Activated naive CD4-positive, alpha-beta T cell treated with anti-CD3 and anti-CD28 coated beads for 36 hours (primary cell): ENCODE measurements at regions not wholly inside any gene's neighbourhood (a gene's known extent, or its start where the extent isn't known, plus 50 kb on each side); places are given as distances from the start of the nearest gene placed in this dataset.

Source experiments
- CTCF ChIA-PET: fragments of 350-600 bp; sonication (Branson Sonifier 250); formaldehyde crosslinking; loops from one replicate; lab custom pipeline; 2021; ENCODE audit warnings: antibody characterized with exemption; lab: Charles Lee
- DNase-seq: peaks from one replicate; pipeline ENCODE4 v3.0.0-alpha.2; 2020
- H3K27ac Mint-ChIP-seq: one replicate; pipeline ENCODE4 v1.8.0; 2021; ENCODE audit warnings: mild to moderate bottlenecking, mixed read lengths
- H3K27me3 Mint-ChIP-seq: one replicate; pipeline ENCODE4 v1.8.0; 2021; ENCODE audit warnings: low read depth, mixed read lengths
- H3K36me3 Mint-ChIP-seq: one replicate; pipeline ENCODE4 v1.8.0; 2021; ENCODE audit warnings: low read depth, mixed read lengths
- H3K4me1 Mint-ChIP-seq: one replicate; pipeline ENCODE4 v1.8.0; 2021; ENCODE audit warnings: low read depth, mixed read lengths
- H3K4me3 Mint-ChIP-seq: one replicate; pipeline ENCODE4 v1.8.0; 2021; ENCODE audit warnings: mild to moderate bottlenecking, moderate library complexity, mixed read lengths
- H3K9me3 Mint-ChIP-seq: one replicate; pipeline ENCODE4 v1.8.0; 2021; ENCODE audit warnings: mixed read lengths
- intact Hi-C: fragments of 100-400 bp; cut with micrococcal nuclease; formaldehyde crosslinking; loops from one replicate; pipeline ENCODE4 v1.15.1; 2023

GRCh38 chr13:73981595-73981994 is 152.6 kb downstream of the KLF12 start:
- Mint-ChIP-seq H3K36me3 (peaks cover 2% of the 10 kb centered on the region), H3K4me3 (no peak overlapping the region), H3K4me1 (peaks cover 26% of the 10 kb centered on the region), H3K27me3 (no peaks in the 10 kb centered on the region), H3K27ac (no peak overlapping the region), H3K9me3 (no peaks in the 10 kb centered on the region)
- intact Hi-C loops: no loop called here
- CTCF ChIA-PET: interaction anchor here (0.6 kb wide), 1 partner anchor 29 kb away, joined by 3 read pairs; no protein-coding TSS in a partner anchor
- no peak for DNase-seq

- H3K27ac Mint-ChIP-seq: no peak overlapping the region
- no peak for DNase-seq
- peaks cover 2% of the 10 kb centered on the region for H3K36me3 Mint-ChIP-seq
- peaks cover 51% of the 10 kb centered on the region for H3K4me1 Mint-ChIP-seq
- intact Hi-C loops: no loop called here
- H3K9me3 Mint-ChIP-seq: peaks cover 10% of the 10 kb centered on the region
- CTCF ChIA-PET: interaction anchor here (1.6 kb wide), 1 partner anchor 10 kb away, joined by 5 read pairs; no protein-coding TSS in a partner anchor
- no peaks in the 10 kb centered on the region for H3K27me3 Mint-ChIP-seq
- no peak overlapping the region for H3K4me3 Mint-ChIP-seq
These were observed 158.4 kb downstream of the KLF12 start for GRCh38 chr13:73975767-73976166.

GRCh38 chr13:73974051-73974450 is 160.2 kb downstream of the KLF12 start:
- peaks cover 10% of the 10 kb centered on the region for H3K9me3 Mint-ChIP-seq
- intact Hi-C loops: no loop called here
- H3K27me3 Mint-ChIP-seq: no peaks in the 10 kb centered on the region
- H3K4me3 Mint-ChIP-seq: no peak overlapping the region
- DNase-seq: no peak
- CTCF ChIA-PET: no interaction called here
- peaks cover 53% of the 10 kb centered on the region for H3K4me1 Mint-ChIP-seq
- no peak overlapping the region for H3K27ac Mint-ChIP-seq
- peaks cover 3% of the 10 kb centered on the region for H3K36me3 Mint-ChIP-seq

GRCh38 chr13:73973156-73973555 is 161.0 kb downstream of the KLF12 start:
- intact Hi-C loops: no loop called here
- peaks cover 10% of the 10 kb centered on the region for H3K9me3 Mint-ChIP-seq
- H3K27ac Mint-ChIP-seq: no peak overlapping the region
- no peak for DNase-seq
- CTCF ChIA-PET: interaction anchor here (0.6 kb wide), 2 partner anchors 164 to 1242 kb away, joined by 3 read pairs; no protein-coding TSS in a partner anchor
- no peaks in the 10 kb centered on the region for H3K27me3 Mint-ChIP-seq
- H3K4me1 Mint-ChIP-seq: peaks cover 54% of the 10 kb centered on the region
- H3K36me3 Mint-ChIP-seq: peaks cover 3% of the 10 kb centered on the region
- H3K4me3 Mint-ChIP-seq: no peak overlapping the region

- peaks cover 54% of the 10 kb centered on the region for H3K4me1 Mint-ChIP-seq
- CTCF ChIA-PET: no interaction called here
- no peak overlapping the region for H3K27ac Mint-ChIP-seq
These were observed 161.7 kb downstream of the KLF12 start for GRCh38 chr13:73972545-73972944.

GRCh38 chr13:73971481-73971880 is 162.7 kb downstream of the KLF12 start:
- intact Hi-C loops: no loop called here
- H3K4me3 Mint-ChIP-seq: no peak overlapping the region
- H3K27me3 Mint-ChIP-seq: no peaks in the 10 kb centered on the region
- H3K27ac Mint-ChIP-seq: no peak overlapping the region
- peaks cover 3% of the 10 kb centered on the region for H3K36me3 Mint-ChIP-seq
- CTCF ChIA-PET: no interaction called here
- H3K4me1 Mint-ChIP-seq: peaks cover 56% of the 10 kb centered on the region
- H3K9me3 Mint-ChIP-seq: peaks cover 10% of the 10 kb centered on the region
- DNase-seq: no peak

More at GRCh38 chr13:73972545-73972944, 161.7 kb downstream of the KLF12 start:
- no peaks in the 10 kb centered on the region for H3K27me3 Mint-ChIP-seq
- intact Hi-C loops: no loop called here
- no peak overlapping the region for H3K4me3 Mint-ChIP-seq
- peaks cover 3% of the 10 kb centered on the region for H3K36me3 Mint-ChIP-seq
- peaks cover 10% of the 10 kb centered on the region for H3K9me3 Mint-ChIP-seq
- no peak for DNase-seq

GRCh38 chr13:73970421-73971055 is 163.7 kb downstream of the KLF12 start:
- no peak overlapping the region for H3K4me3 Mint-ChIP-seq
- CTCF ChIA-PET: interaction anchor here (0.6 to 0.7 kb wide), 2 partner anchors 25 to 173 kb away, joined by 3 to 4 read pairs; no protein-coding TSS in a partner anchor
- H3K36me3 Mint-ChIP-seq: peaks cover 3% of the 10 kb centered on the region
- intact Hi-C loops: loop anchor here (1.0 kb wide), 1 partner anchor 8 kb away; no protein-coding TSS in a partner anchor
- no peaks in the 10 kb centered on the region for H3K27me3 Mint-ChIP-seq
- DNase-seq: no peak
- H3K9me3 Mint-ChIP-seq: peaks cover 7% of the 10 kb centered on the region
- peaks cover 50% of the 10 kb centered on the region for H3K4me1 Mint-ChIP-seq
- no peak overlapping the region for H3K27ac Mint-ChIP-seq

- H3K4me1 Mint-ChIP-seq: peaks cover 44% of the 10 kb centered on the region
- no peaks in the 10 kb centered on the region for H3K9me3 Mint-ChIP-seq
- H3K4me3 Mint-ChIP-seq: no peak overlapping the region
- no peak for DNase-seq
- intact Hi-C loops: no loop called here
- H3K27me3 Mint-ChIP-seq: no peaks in the 10 kb centered on the region
- H3K27ac Mint-ChIP-seq: no peak overlapping the region
- H3K36me3 Mint-ChIP-seq: peaks cover 2% of the 10 kb centered on the region
- CTCF ChIA-PET: no interaction called here
These were observed 166.6 kb downstream of the KLF12 start for GRCh38 chr13:73967397-73968165.

GRCh38 chr13:73966331-73966730 is 167.9 kb downstream of the KLF12 start:
- CTCF ChIA-PET: no interaction called here
- no peaks in the 10 kb centered on the region for H3K27me3 Mint-ChIP-seq

GRCh38 chr13:73962284-73962683 is 171.9 kb downstream of the KLF12 start:
- CTCF ChIA-PET: no interaction called here

More at GRCh38 chr13:73966331-73966730, 167.9 kb downstream of the KLF12 start:
- Mint-ChIP-seq H3K4me1 (peaks cover 38% of the 10 kb centered on the region), H3K4me3 (no peak overlapping the region), H3K27ac (no peak overlapping the region), H3K36me3 (peaks cover 3% of the 10 kb centered on the region), H3K9me3 (peaks cover 1% of the 10 kb centered on the region)
- intact Hi-C loops: no loop called here
- no peak for DNase-seq

GRCh38 chr13:73961181-73961580 is 173.0 kb downstream of the KLF12 start:
- H3K4me1 Mint-ChIP-seq: peaks cover 40% of the 10 kb centered on the region
- no peaks in the 10 kb centered on the region for H3K27me3 Mint-ChIP-seq
- no peak overlapping the region for H3K27ac Mint-ChIP-seq
- CTCF ChIA-PET: no interaction called here
- no peak overlapping the region for H3K4me3 Mint-ChIP-seq
- H3K36me3 Mint-ChIP-seq: peaks cover 4% of the 10 kb centered on the region
- intact Hi-C loops: no loop called here
- DNase-seq: no peak
- H3K9me3 Mint-ChIP-seq: peaks cover 1% of the 10 kb centered on the region

More at GRCh38 chr13:73962284-73962683, 171.9 kb downstream of the KLF12 start:
- Mint-ChIP-seq H3K9me3 (peaks cover 1% of the 10 kb centered on the region), H3K36me3 (peaks cover 4% of the 10 kb centered on the region), H3K4me3 (no peak overlapping the region), H3K27me3 (no peaks in the 10 kb centered on the region), H3K4me1 (peaks cover 39% of the 10 kb centered on the region), H3K27ac (no peak overlapping the region)
- no peak for DNase-seq
- intact Hi-C loops: no loop called here

GRCh38 chr13:73960474-73960873 is 173.7 kb downstream of the KLF12 start:
- no peak for DNase-seq
- no peak overlapping the region for H3K4me3 Mint-ChIP-seq
- H3K4me1 Mint-ChIP-seq: peaks cover 46% of the 10 kb centered on the region
- intact Hi-C loops: no loop called here
- H3K36me3 Mint-ChIP-seq: peaks cover 4% of the 10 kb centered on the region
- H3K27me3 Mint-ChIP-seq: no peaks in the 10 kb centered on the region
- H3K9me3 Mint-ChIP-seq: peaks cover 1% of the 10 kb centered on the region
- H3K27ac Mint-ChIP-seq: no peak overlapping the region
- CTCF ChIA-PET: no interaction called here
